Panc1 (cell line): ENCODE measurements at regions not wholly inside any gene's neighbourhood (a gene's known extent, or its start where the extent isn't known, plus 50 kb on each side); places are given as distances from the start of the nearest gene placed in this dataset.

Source experiments
- CTCF ChIP-seq: fragments of 450-650 bp; IDR thresholded peaks from 2 replicates; pipeline ENCODE4 v1.5.1; 2017; ENCODE audit warnings: mild to moderate bottlenecking
- POLR2AphosphoS5 ChIP-seq: IDR thresholded peaks from 2 replicates; pipeline ENCODE4 v1.6.1; 2012; ENCODE audit warnings: mild to moderate bottlenecking, low read depth, low read length, moderate library complexity
- REST ChIP-seq, 2 experiments: IDR thresholded peaks; 2 replicates each; pipeline ENCODE4 v1.6.1; 2011 to 2012; ENCODE audit warnings: low read depth in 2 of 2, control low read depth in 1 of 2, low read length in 1 of 2, mild to moderate bottlenecking in 1 of 2, moderate library complexity in 1 of 2; ENCODE audit not compliant: insufficient read depth in 1 of 2
- SIN3A ChIP-seq: IDR thresholded peaks from 2 replicates; pipeline ENCODE4 v1.6.1; 2012; ENCODE audit warnings: low read depth, mild to moderate bottlenecking, low read length, moderate library complexity, borderline replicate concordance; ENCODE audit not compliant: insufficient read depth
- TCF7L2 ChIP-seq: IDR thresholded peaks from 2 replicates; pipeline ENCODE4 v1.6.1; 2011; ENCODE audit warnings: mild to moderate bottlenecking, low read depth, low read length, inconsistent platforms

DNA sequence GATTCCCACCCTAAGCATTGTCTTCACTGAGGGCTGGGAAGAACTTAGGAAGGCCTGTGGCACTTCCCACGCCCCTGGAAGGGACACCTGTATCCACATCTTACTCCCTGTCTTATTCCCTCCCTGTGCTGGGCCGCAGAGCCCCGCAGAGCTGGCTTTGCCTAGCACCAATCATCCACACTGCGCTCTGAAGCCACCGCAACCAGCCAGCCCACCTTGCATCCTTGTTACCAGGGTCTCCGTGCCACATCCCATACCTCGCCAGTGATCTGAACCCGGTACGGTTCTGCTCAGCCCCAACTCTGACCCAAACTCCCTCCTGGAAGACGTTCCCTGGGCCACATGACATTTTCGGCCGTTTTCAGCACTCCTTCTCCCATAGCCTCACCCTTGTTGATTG lies 101.4 kb upstream of the PITRM1 start:
- TF ChIP-seq POLR2AphosphoS5 (no peak), TCF7L2 (no peak), CTCF (no peak), SIN3A (no peak), REST (IDR thresholded peaks at IDR 0.05; ENCODE audit: insufficient read depth in 1 of 2, low read depth in 2 of 2, low read length in 1 of 2) (no peak)
